ENCODE measurements at regions not wholly inside any gene's neighbourhood (a gene's known extent, or its start where the extent isn't known, plus 50 kb on each side); places are given as distances from the start of the nearest gene placed in this dataset.
"Not testable (repeated sequence)": the region's sequence is repeated elsewhere in the genome, so short reads cannot be mapped to it uniquely, and the experiment has no call there.

DNA sequence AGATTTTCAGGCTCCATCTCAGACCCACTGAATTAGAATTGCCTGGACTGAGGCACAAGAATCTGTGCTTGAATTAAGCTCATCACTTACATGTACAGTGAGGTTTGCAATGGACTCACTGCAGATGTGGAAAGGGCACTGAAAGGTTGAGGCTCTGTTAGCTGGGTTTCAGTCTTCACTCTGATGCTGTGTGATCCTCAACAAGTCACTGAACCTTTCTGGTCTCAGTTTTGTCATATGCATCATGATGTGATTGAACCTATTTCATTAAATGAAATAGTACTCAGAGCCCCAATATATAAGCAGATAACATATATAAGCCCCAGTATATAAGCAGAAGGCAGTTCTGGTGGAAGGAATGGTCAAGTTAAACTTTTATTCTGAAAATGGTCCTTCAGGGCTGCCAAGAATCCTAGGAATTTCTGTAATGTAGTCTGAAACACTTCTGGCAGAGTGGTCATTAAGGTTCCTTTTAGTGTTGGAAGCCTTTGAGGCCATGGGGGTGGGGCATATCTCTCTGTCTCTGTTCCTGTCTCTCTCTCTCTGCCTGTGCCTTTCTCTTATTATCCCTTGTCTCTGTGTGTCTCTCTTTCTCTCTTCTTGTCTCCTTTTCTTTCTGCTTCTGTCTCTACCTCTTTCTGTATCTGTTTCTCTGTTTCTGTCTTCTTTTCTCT is 110.4 kb downstream of the ADCYAP1 start:
- Mint-ChIP-seq H3K27me3 (peaks cover 8% of the 10 kb centered on the region), H3K4me1 (no peaks in the 10 kb centered on the region), H3K9me3 (no peaks in the 10 kb centered on the region), H3K27ac (no peak overlapping the region), H3K4me3 (no peak overlapping the region), H3K36me3 (no peaks in the 10 kb centered on the region)

DNA sequence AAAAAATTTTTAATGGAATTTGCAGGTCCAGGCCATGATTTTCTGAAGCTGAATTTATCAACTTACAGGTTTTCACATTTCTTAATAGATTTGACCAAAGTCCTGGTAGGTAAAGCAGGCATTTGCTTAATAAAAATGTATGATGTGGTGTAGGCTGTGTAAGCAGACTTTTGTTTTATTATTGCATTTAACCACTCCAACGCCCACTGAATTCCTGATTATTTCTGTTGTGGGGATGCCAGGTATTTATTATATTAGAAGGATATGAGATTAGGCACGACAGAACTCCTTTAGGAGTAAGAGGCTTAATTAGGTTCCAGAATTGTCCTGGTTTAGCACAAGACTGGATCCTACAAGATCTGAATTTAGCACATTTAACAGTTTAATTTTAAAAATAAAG is 111.1 kb downstream of the ADCYAP1 start:
- Mint-ChIP-seq H3K27me3 (peaks cover 8% of the 10 kb centered on the region), H3K4me3 (no peak overlapping the region), H3K36me3 (no peaks in the 10 kb centered on the region), H3K4me1 (no peaks in the 10 kb centered on the region), H3K27ac (no peak overlapping the region), H3K9me3 (no peaks in the 10 kb centered on the region)

GRCh38 chr18:1017227-1018058 is 112.8 kb downstream of the ADCYAP1 start:
- Mint-ChIP-seq H3K4me1 (no peaks in the 10 kb centered on the region), H3K4me3 (no peak overlapping the region), H3K27ac (no peak overlapping the region), H3K36me3 (no peaks in the 10 kb centered on the region), H3K9me3 (no peaks in the 10 kb centered on the region), H3K27me3 (peaks cover 5% of the 10 kb centered on the region)

- no peaks in the 10 kb centered on the region for H3K36me3 Mint-ChIP-seq
- H3K4me1 Mint-ChIP-seq: no peaks in the 10 kb centered on the region
- no peaks in the 10 kb centered on the region for H3K9me3 Mint-ChIP-seq
- H3K27ac Mint-ChIP-seq: no peak overlapping the region
- H3K4me3 Mint-ChIP-seq: no peak overlapping the region
- peaks cover 5% of the 10 kb centered on the region for H3K27me3 Mint-ChIP-seq
These were observed 113.6 kb downstream of the ADCYAP1 start for GRCh38 chr18:1018181-1018681.

DNA sequence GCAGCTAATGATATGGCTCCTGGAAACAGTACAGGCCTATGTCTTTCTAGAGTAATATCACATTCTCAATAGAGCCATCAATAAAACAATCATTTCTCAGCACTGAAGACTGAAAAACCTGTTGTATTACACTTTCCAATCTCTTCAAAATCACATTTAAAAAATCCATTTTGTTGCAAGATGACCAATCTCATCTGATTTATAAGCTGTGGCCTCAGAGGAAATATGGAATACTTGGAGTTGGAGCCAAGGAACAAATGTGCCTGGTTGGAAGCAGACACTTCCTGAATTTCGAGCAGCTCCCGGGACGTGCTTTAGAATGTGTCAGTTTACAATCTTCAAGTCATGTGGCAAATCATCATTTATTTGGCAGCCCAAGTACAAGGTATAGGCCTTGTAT is 114.5 kb downstream of the ADCYAP1 start:
- H3K36me3 Mint-ChIP-seq: no peaks in the 10 kb centered on the region
- no peak overlapping the region for H3K27ac Mint-ChIP-seq
- H3K4me3 Mint-ChIP-seq: no peak overlapping the region
- H3K9me3 Mint-ChIP-seq: no peaks in the 10 kb centered on the region
- H3K4me1 Mint-ChIP-seq: no peaks in the 10 kb centered on the region
- H3K27me3 Mint-ChIP-seq: peaks cover 5% of the 10 kb centered on the region

DNA sequence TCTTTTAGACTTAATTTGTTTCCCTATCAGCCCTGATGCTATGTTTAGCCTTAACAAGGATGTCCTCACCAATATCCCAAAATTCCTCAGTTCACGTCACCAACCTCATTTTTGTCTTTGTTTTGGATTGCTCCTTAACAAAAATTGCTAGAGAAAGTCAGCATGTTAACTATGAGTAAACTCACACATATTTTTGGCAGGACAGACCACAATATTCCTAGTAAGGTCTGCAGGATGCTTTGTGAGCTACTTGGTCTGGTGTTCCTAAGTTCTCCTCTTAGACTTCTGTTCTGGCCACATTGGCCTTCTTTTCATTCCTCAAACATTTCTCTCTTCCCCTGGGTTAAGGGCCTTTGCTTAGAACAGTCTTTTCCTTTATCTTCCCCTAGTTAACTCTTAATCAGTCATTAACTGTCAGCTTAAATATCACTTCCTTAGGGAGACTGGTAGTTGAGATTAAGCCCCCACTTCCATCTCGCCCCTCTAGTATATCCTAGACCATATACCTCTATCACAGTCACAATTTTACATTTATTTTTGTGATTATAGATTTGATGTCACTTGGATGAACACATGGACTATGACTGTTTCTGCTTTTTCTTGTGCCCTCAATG is 116.2 kb downstream of the ADCYAP1 start:
- Mint-ChIP-seq H3K27ac (no peak overlapping the region), H3K27me3 (peaks cover 5% of the 10 kb centered on the region), H3K36me3 (no peaks in the 10 kb centered on the region), H3K9me3 (no peaks in the 10 kb centered on the region), H3K4me1 (no peaks in the 10 kb centered on the region), H3K4me3 (no peak overlapping the region)

DNA sequence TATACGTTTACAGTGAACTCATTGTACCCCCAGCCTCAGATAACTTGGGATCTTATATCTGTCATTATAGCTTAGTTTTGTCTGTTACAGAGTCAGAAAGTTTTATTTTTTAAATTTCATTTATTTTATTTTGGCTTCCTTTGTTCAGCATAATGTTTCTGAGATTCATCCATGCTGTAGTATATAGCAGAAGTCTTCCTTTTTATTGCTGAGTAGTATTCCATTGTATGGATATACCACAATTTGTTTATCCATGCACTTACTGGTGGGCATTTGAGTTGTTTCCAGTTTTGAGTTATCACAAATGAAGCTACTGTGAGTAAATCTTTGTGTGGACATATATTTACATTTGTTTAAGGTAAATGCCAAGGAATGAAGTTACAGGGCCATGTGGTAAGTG is 122.3 kb downstream of the ADCYAP1 start:
- H3K9me3 Mint-ChIP-seq: peaks cover 14% of the 10 kb centered on the region
- H3K36me3 Mint-ChIP-seq: no peaks in the 10 kb centered on the region
- no peaks in the 10 kb centered on the region for H3K4me1 Mint-ChIP-seq
- H3K27me3 Mint-ChIP-seq: no peaks in the 10 kb centered on the region
- H3K4me3 Mint-ChIP-seq: no peak overlapping the region
- H3K27ac Mint-ChIP-seq: no peak overlapping the region

DNA sequence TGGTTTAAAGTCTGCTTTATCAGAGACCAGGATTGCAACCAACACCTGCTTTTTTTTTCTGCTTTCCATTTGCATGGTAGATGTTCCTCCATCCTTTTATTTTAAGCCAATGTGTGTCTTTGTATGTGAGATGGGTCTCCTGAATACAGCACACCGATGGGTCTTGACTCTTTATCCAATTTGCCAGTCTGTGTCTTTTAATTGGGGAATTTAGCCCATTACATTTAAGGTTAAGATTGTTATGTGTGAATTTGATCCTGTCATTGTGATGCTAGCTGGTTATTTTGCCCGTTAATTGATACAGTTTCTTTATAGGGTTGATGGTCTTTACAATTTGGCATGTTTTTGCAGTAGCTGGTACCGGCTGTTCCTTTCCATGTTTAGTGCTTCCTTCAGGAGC is 128.4 kb downstream of the ADCYAP1 start:
- not testable (repeated sequence) for H3K27me3 Mint-ChIP-seq, H3K27ac Mint-ChIP-seq, H3K4me3 Mint-ChIP-seq, H3K9me3 Mint-ChIP-seq, H3K4me1 Mint-ChIP-seq, H3K36me3 Mint-ChIP-seq

GRCh38 chr18:1034971-1035370 is 130.3 kb downstream of the ADCYAP1 start:
- Mint-ChIP-seq H3K4me1 (no peaks in the 10 kb centered on the region), H3K36me3 (no peaks in the 10 kb centered on the region), H3K27me3 (peaks cover 2% of the 10 kb centered on the region), H3K9me3 (peaks cover 7% of the 10 kb centered on the region), H3K4me3 (no peak overlapping the region), H3K27ac (no peak overlapping the region)

DNA sequence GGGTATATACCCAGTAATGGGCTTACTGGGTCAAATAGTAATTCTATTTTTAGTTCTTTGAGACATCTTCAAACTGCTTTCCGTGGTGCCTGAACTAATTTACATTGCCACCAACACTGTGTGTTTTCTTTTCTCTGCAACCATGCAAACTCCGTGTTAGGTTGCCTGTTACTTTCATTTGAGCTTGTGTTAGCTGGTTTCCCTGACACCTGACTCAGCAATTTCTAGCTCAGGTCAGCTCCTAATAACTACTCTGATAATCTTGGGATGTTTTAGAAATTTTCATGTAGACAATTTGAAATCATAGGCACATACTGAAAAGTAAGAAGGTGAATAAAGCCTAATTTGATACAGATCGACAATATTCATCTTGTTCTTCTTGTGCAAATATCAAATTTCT is 132.3 kb downstream of the ADCYAP1 start:
- Mint-ChIP-seq H3K9me3 (no peaks in the 10 kb centered on the region), H3K4me1 (no peaks in the 10 kb centered on the region), H3K4me3 (no peak overlapping the region), H3K27ac (no peak overlapping the region), H3K27me3 (peaks cover 2% of the 10 kb centered on the region), H3K36me3 (no peaks in the 10 kb centered on the region)

DNA sequence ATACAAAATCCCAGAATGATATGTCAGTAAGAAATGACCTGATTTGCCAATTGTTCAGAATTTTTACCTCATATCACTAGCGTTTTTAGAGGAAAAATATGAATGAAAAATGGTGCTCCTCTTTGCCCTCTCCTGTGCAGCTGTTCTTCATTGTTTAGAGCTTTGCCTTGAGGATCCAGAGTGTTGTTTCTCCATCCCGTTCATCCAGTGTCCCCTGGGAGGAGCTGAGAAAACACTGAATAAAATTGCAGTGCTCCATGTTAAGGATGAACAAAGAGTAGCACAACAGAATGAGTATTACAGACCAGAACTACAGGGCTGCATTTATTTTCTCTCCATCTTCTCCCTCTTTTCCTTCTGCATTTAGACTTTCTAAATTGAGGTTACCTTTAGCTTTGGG is 133.1 kb downstream of the ADCYAP1 start:
- no peak overlapping the region for H3K4me3 Mint-ChIP-seq
- H3K4me1 Mint-ChIP-seq: no peaks in the 10 kb centered on the region
- H3K27ac Mint-ChIP-seq: no peak overlapping the region
- H3K9me3 Mint-ChIP-seq: peaks cover 8% of the 10 kb centered on the region
- H3K36me3 Mint-ChIP-seq: no peaks in the 10 kb centered on the region
- peaks cover 2% of the 10 kb centered on the region for H3K27me3 Mint-ChIP-seq

GRCh38 chr18:1039421-1039820 is 134.8 kb downstream of the ADCYAP1 start:
- Mint-ChIP-seq H3K27ac (no peak overlapping the region), H3K9me3 (peaks cover 9% of the 10 kb centered on the region), H3K27me3 (peaks cover 2% of the 10 kb centered on the region), H3K36me3 (no peaks in the 10 kb centered on the region), H3K4me1 (no peaks in the 10 kb centered on the region), H3K4me3 (no peak overlapping the region)

- not testable (repeated sequence) for H3K9me3 Mint-ChIP-seq, H3K4me3 Mint-ChIP-seq, H3K4me1 Mint-ChIP-seq, H3K27ac Mint-ChIP-seq, H3K36me3 Mint-ChIP-seq, H3K27me3 Mint-ChIP-seq
These were observed 138.4 kb downstream of the ADCYAP1 start for GRCh38 chr18:1043039-1043438.

DNA sequence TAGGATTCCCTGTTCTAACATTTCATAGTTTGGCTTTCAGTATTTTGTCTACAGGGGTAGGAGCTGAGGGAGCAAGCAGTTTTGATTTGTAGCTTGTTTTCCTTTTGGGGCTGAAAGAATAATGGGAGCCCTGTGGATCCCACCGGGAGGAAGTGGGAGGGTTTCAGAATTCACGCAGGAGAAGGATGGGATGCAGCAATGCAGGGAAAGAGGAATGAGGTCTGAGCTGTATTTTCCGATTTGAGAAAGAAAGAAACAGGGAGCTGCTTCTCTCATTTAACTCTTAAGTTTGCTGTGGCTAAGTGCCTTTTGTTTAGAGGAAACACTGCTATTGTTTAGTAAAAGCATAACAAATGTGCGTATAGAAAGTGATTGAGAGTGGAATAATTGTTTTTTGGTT is 141.0 kb downstream of the ADCYAP1 start:
- Mint-ChIP-seq H3K4me1 (no peaks in the 10 kb centered on the region), H3K27ac (no peak overlapping the region), H3K36me3 (no peaks in the 10 kb centered on the region), H3K27me3 (peaks cover 2% of the 10 kb centered on the region), H3K9me3 (peaks cover 9% of the 10 kb centered on the region), H3K4me3 (no peak overlapping the region)

DNA sequence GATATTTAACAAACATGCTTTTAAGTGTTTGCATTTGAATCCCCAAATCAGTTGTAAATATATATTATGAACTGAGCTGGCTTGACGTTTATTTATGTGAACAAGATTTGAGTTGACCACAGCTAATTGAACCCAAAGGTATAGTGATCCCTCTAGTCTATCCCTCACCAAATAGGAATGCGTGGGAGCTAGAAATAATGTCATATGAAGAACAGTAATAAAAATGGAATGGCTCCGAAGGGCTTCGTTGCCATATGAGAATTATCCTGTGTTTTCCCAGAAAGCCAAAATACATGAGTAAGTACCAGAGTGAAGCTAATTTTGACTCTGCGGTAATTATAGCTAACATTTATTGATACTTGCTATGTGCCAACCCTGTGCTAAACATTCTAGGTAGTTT is 142.7 kb downstream of the ADCYAP1 start:
- Mint-ChIP-seq H3K27me3 (peaks cover 2% of the 10 kb centered on the region), H3K27ac (no peak overlapping the region), H3K9me3 (peaks cover 4% of the 10 kb centered on the region), H3K36me3 (no peaks in the 10 kb centered on the region), H3K4me3 (no peak overlapping the region), H3K4me1 (no peaks in the 10 kb centered on the region)

DNA sequence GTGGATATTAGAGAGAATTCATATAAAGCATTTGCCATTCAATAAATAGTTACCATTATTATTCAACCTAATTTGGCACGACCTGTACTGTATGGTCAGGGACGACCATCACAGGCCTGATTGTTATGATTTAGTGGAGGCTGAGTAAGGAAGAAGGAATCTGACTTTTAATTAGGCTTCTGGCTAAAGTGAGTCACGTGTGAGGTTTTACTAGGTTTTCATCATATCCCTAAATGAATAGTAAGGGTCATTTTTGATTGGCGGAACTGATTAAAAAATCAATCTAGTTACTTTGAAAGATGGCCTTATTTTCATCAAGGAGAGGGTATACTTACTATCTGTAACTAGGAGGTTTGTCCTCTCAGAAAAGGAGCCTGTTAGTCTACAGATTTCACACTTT is 143.4 kb downstream of the ADCYAP1 start:
- H3K27ac Mint-ChIP-seq: no peak overlapping the region
- H3K27me3 Mint-ChIP-seq: peaks cover 2% of the 10 kb centered on the region
- H3K4me1 Mint-ChIP-seq: no peaks in the 10 kb centered on the region
- H3K9me3 Mint-ChIP-seq: no peaks in the 10 kb centered on the region
- no peaks in the 10 kb centered on the region for H3K36me3 Mint-ChIP-seq
- no peak overlapping the region for H3K4me3 Mint-ChIP-seq

Measured in activated naive CD4-positive, alpha-beta T cell treated with anti-CD3 and anti-CD28 coated beads, Interleukin-2, amount 50 U/mL, for 24 hours (primary cell).